A549 (cell line): ENCODE measurements at regions not wholly inside any gene's neighbourhood (a gene's known extent, or its start where the extent isn't known, plus 50 kb on each side); places are given as distances from the start of the nearest gene placed in this dataset.

Experiments
- CTCF ChIP-seq: fragments of >200 bp; sonication (Bioruptor Twin); formaldehyde crosslinking; IDR thresholded peaks from 3 replicates; pipeline ENCODE4 v1.5.1; 2016
- ELK1 ChIP-seq: fragments of 150-350 bp; IDR thresholded peaks from 2 replicates; pipeline ENCODE4 v1.6.1; 2014; ENCODE audit warnings: low read depth, mild to moderate bottlenecking, low read length
- MAX ChIP-seq: IDR thresholded peaks from 2 replicates; pipeline ENCODE4 v1.6.1; 2012
- NFE2L2 ChIP-seq: fragments of 150-350 bp; conservative IDR thresholded peaks from 2 replicates; pipeline ENCODE4 v1.6.1; 2014; ENCODE audit warnings: low read length
- REST ChIP-seq: fragments of 200-600 bp; sonication (generic); IDR thresholded peaks from 2 replicates; pipeline ENCODE4 v1.6.1; 2016; ENCODE audit warnings: antibody characterized with exemption, mild to moderate bottlenecking, moderate library complexity

- TF ChIP-seq CTCF: no peak
- TF ChIP-seq REST: no peak
- no peak for TF ChIP-seq ELK1
- no peak for TF ChIP-seq NFE2L2
- no peak for TF ChIP-seq MAX
Measured at GRCh38 chr22:19610518-19611253, 86.5 kb upstream of the CLDN5 start.
